NCI-H69 (cell line): ENCODE measurements at regions not wholly inside any gene's neighbourhood (a gene's known extent, or its start where the extent isn't known, plus 50 kb on each side); places are given as distances from the start of the nearest gene placed in this dataset.

Experiments
- DNase-seq: peaks from one replicate; lab custom pipeline; 2025; lab: John Stamatoyannopoulos, UW

DNA sequence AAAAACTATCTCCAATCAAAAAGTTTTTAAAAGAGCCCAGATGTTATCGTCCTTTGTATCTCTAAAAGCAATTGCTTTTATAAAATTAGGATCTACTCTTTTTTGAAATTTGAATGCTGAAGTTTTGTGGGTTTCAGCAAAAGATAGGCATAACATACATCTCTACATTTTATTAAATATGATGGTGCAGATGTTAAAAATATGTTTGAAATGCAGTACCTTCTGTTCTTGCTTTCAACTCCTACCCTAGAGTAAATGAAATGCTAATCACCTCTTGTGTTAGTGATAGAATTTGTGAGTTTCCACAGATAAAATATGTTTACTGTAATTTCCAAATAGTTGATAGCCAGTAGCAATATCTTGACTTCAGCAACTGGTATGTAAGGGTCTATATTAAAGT, 95.7 kb upstream of the VPREB1 start:
- DNase-seq = no peak

- DNase-seq = no peak
These were observed 99.7 kb upstream of the VPREB1 start for GRCh38 chr22:22144858-22145257.

GRCh38 chr22:22143448-22143847, 101.1 kb upstream of the VPREB1 start:
- DNase-seq = no peak

GRCh38 chr22:22142661-22143060, 101.9 kb upstream of the VPREB1 start:
- DNase-seq = no peak

DNA sequence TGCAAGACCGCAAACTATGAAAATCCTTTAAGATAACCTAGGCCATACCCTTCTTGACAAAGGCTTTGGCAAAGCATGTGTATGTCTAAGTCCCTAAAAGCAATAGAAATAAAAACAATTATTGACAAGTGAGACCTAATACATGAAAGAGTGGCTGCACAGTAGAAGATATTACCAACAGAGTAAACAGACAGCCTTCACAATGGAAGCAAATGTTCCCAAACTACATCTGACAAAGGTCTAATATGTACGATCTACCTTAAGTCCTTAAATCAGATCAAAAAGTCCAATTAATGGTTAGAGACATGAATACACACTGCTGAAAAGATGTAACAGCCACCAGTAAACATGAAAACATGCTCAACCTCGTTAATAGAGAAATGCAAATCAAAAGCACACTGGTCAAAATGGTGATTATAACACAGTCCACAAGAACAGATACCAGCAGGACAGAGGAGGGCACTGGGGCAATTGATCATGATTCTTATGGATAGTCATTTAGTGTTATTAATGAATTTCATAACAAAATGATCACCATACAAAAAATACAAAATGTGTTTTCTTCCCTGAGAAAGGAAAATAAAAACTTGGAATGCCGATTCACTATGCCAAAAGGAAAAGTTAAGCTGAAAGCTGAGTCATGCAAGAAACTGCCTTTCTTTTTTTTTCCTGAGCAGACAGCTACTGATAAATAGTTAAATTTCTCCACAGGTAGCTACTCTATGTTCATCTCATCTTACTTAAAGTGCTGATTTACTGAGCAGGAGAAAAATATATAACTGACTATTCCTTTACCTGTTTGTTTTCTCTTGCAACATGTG, 102.6 kb upstream of the VPREB1 start:
- DNase-seq = no peak

DNA sequence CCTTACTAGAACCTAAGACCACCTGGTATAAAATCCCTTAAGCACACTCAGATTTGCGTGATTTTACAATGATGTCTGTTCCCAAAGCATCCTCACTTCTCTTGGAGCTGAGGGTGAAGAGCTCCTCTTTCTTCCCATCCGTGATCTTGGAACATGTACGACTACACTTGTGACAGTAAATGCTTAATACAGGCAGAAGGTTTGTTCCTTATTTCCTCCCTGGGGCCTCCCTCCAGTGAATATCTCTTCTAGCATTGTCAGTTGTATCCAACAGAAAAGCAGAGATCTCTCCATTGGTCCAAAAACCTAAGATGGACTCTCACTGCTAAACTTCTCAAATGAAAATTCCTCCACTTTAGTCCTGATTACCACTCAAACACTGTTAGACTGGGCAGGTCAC, 103.6 kb upstream of the VPREB1 start:
- DNase-seq = no peak

DNA sequence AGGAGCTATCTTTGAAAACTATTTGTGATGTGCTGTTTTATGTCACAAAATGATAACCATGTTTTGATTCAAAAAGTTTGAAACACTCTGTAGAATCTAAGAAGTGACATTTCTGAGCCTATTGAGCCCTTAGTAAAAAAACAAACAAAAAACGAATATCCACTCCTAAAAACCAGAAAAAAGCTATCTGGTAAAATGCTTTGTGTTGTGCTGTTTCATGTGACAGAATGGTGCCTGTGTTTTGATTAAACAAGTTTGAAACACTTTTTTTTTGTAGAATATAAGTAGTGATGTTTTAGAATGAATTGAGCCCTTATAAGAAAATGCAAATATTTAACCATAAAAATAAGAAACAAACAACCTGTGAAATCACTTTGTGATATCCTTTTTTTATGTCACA, 105.2 kb upstream of the VPREB1 start:
- DNase-seq = no peak

- no peak for DNase-seq
These were observed 105.7 kb upstream of the VPREB1 start for GRCh38 chr22:22138915-22139314.

- no peak for DNase-seq
These were observed 106.7 kb upstream of the VPREB1 start for GRCh38 chr22:22137891-22138290.

- no peak for DNase-seq
These were observed 110.7 kb upstream of the VPREB1 start for GRCh38 chr22:22133910-22134309.

DNA sequence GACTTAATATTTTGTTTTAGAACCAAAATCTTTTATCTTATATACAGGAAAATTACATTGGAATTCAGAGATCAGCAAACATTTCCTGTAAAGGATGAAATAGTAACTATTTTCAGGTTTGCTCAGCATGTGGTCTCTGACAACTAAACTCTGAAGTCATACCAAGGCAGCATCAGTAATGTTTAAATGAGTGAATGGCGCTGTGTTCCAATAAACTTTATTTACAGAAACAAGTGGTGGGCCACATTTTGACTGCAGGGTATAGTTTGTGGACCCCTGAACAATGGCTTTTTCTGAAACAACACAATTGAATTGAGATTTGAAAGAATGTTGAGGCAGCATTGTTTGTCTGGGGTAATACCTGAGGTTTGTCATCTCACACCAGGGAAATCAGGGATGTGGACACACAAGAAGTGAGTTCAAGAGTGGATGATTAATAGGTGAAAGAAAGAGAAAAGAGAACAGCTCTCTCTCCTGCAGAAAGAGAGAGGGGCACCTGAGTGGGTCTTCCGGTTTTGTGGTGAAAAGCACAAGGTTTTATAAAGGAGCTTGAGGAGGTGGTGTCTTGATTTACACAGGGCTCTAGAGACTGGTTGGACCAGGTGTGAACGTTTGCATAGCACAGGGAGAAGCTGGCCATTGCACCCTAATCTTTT, 113.5 kb upstream of the VPREB1 start:
- no peak for DNase-seq

DNA sequence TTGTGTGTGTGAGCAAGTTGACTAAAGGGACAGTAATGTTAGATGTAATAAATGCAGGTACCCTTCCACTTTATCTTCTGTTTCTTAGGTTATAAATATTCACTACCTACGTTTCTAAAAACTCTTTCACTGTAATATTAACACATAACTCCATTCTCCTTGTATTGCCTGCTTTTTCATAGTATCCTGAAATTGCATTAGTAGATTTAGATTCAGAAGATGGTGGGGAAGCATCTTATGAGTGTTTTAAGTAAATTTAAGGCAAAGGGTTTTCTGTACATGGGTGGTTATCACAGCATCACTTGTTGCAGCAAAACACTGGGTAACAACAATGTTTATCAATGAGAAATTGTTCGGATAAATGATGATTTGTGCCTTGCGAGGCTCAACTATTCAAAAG, 115.2 kb upstream of the VPREB1 start:
- no peak for DNase-seq

DNA sequence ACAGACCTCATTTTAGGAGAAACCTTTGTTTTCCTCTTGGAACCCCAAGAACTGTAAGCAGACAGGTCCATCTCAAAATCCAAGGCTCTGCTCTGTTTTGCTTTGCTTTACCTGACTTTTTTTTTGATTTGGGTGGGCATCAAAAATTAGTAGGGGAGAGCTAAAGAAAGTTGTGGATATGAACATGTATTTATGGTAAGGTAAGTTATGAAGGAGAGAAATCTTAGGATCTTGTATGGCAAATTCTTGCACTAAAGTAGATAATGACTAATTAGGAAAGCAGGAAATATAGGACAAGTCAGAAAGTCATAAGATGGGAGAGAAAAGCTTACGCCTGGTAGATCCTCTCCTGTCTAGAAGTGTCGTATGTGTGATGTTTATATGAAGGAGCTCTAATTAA, 116.1 kb upstream of the VPREB1 start:
- DNase-seq = no peak

GRCh38 chr22:22127100-22127499, 117.5 kb upstream of the VPREB1 start:
- no peak for DNase-seq

- peak; percentile 5 for DNase-seq
These were observed 118.8 kb upstream of the VPREB1 start for GRCh38 chr22:22125579-22126468.

DNA sequence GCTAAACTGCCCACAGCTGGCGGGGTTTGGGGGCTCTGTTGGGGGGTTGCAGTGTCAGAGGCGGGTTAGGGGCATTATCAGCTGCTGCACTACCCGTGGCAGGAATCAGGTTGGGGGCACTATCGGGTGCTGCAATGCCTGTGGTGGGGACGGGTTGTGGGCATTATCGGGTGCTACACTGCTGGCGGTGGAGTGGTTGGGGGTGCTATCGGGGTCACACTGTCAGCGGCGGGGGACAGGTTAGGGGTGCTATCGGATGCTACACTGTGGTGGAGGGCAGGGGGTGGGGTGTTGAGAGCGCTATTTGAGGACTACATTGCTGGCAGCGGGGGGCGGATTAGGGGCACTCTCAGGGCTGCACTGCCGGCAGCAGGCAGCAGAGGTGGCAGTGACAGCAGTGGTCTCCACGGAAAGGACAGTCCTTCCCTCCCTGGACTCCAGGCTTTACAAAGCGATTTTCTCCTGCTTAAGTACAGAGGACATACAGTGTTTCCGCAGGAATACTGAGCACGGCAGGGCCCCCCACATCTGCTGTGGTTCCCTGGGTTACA, 119.5 kb upstream of the VPREB1 start:
- DNase-seq = no peak

- no peak for DNase-seq
These were observed 120.2 kb upstream of the VPREB1 start for GRCh38 chr22:22124374-22124773.

DNA sequence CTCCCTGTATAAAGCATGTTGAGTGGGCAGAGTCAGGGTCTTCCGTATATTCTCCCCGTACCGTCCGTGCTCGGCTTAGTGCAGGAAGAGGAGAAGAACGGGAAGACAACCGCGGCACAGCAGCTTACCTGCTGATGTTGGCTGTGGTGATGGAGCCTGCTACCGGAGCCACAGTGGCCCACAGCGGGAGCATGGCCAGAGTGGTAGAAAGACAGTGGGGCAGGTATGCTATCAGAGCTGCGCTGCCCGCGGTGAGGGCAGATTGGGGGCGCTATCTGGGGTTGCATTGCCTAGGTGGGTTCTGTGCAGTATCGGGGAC, 120.7 kb upstream of the VPREB1 start:
- no peak for DNase-seq

- peak; percentile 55 for DNase-seq
These were observed 121.2 kb upstream of the VPREB1 start for GRCh38 chr22:22123118-22123959.

- no peak for DNase-seq
These were observed 122.1 kb upstream of the VPREB1 start for GRCh38 chr22:22122348-22123117.

DNA sequence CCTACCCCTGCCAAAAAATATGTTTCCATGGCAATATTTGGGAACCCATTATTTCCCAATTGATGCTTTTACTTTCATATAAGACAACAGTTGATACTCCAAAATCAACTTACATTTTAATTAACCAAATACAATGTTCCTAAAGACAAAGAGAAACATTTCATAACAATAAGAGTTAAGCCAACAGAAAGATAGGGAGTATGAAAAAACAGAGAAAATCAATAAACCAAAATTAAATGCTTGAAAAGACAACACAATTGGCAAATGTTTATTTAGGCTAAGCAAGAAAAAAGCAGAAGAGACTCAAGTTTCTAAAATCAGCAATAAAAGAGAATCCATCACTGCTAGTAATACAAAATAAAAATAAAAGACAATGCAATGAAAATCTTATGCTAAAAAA, 123.1 kb upstream of the VPREB1 start:
- no peak for DNase-seq
